ENCODE measurements at regions not wholly inside any gene's neighbourhood (a gene's known extent, or its start where the extent isn't known, plus 50 kb on each side); places are given as distances from the start of the nearest gene placed in this dataset.

- TF ChIP-seq CTCF (IDR thresholded peaks at IDR 0.05) (no peak), POLR2A (IDR thresholded peaks at IDR 0.05) (no peak), POLR2AphosphoS5 (IDR thresholded peaks at IDR 0.05) (no peak), EP300 (IDR thresholded peaks at IDR 0.05) (no peak)
Observed at GRCh38 chr4:17366496-17366895, 145.4 kb downstream of the QDPR start.

Data from sigmoid colon (tissue), 4 donors.